HL-60/S4 (cell line): ENCODE measurements at regions not wholly inside any gene's neighbourhood (a gene's known extent, or its start where the extent isn't known, plus 50 kb on each side); places are given as distances from the start of the nearest gene placed in this dataset.

Source experiments
- in situ Hi-C: fragments of 300-500 bp; cut with MboI; formaldehyde crosslinking; loops from 2 replicates; pipeline ENCODE4 v1.14.3; 2022; ENCODE audit warnings: low sequenced_read_pairs

GRCh38 chr7:106606120-106606519 is 54.8 kb downstream of the CCDC71L start:
- in situ Hi-C loops = no loop called here

- in situ Hi-C loops = no loop called here
Measured at GRCh38 chr7:106604971-106605370, 56.0 kb downstream of the CCDC71L start.

- in situ Hi-C loops = no loop called here
Measured at GRCh38 chr7:106604303-106604924, 56.5 kb downstream of the CCDC71L start.

GRCh38 chr7:106603346-106603745 is 57.6 kb downstream of the CCDC71L start:
- in situ Hi-C loops = no loop called here

GRCh38 chr7:106602062-106602461 is 58.9 kb downstream of the CCDC71L start:
- in situ Hi-C loops = no loop called here

- in situ Hi-C loops = no loop called here
Measured at GRCh38 chr7:106600569-106601373, 60.2 kb downstream of the CCDC71L start.

- in situ Hi-C loops = no loop called here
Measured at GRCh38 chr7:106599343-106599698, 61.6 kb downstream of the CCDC71L start.

GRCh38 chr7:106598663-106599342 is 62.2 kb downstream of the CCDC71L start:
- in situ Hi-C loops = no loop called here

GRCh38 chr7:106597751-106598546 is 63.0 kb downstream of the CCDC71L start:
- in situ Hi-C loops = no loop called here

GRCh38 chr7:106597014-106597413 is 63.9 kb downstream of the CCDC71L start:
- in situ Hi-C loops = no loop called here

GRCh38 chr7:106595922-106596321 is 65.0 kb downstream of the CCDC71L start:
- in situ Hi-C loops = no loop called here

- in situ Hi-C loops = no loop called here
Measured at GRCh38 chr7:106593028-106593417, 67.9 kb downstream of the CCDC71L start.

- in situ Hi-C loops = no loop called here
Measured at GRCh38 chr7:106592282-106593027, 68.5 kb downstream of the CCDC71L start.

GRCh38 chr7:106591146-106591545 is 69.8 kb downstream of the CCDC71L start:
- in situ Hi-C loops = no loop called here

- in situ Hi-C loops = no loop called here
Measured at GRCh38 chr7:106590209-106590816, 70.6 kb downstream of the CCDC71L start.

- in situ Hi-C loops = no loop called here
Measured at GRCh38 chr7:106589198-106589879, 71.6 kb downstream of the CCDC71L start.

GRCh38 chr7:106588422-106589197 is 72.3 kb downstream of the CCDC71L start:
- in situ Hi-C loops = no loop called here

GRCh38 chr7:106584914-106585759 is 75.8 kb downstream of the CCDC71L start:
- in situ Hi-C loops = no loop called here
